ENCODE measurements at regions not wholly inside any gene's neighbourhood (a gene's known extent, or its start where the extent isn't known, plus 50 kb on each side); places are given as distances from the start of the nearest gene placed in this dataset.
A peak's percentile ranks its signal among the peaks of the same experiment; 100 is the strongest.
"Not testable (repeated sequence)": the region's sequence is repeated elsewhere in the genome, so short reads cannot be mapped to it uniquely, and the experiment has no call there.

DNA sequence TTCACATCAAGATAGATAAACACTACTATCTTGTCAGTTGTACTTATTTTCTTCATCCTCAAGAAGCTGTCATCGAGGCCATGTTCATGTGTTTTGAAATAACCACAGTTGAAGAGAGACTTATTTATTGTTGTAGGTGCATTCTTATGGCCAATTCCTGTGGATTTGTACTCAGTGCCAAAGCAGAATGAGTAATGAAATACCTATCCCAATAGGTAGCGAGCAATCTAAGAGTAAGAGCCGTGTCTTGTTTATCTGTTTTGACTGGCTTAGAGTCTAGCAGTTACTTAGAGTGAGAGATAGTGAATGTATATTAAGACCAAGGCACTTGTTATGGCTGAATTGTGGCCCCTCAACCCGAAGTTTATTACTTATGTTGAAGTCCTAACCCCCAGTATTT lies 631.0 kb upstream of the SPANXN1 start:
- DNase-seq (ENCODE audit: low read depth) = no peak
- no peak overlapping the region for H3K4me3 ChIP-seq (ENCODE audit: control insufficient read depth, low read depth, low read length)
- TF ChIP-seq, protein P1, sequence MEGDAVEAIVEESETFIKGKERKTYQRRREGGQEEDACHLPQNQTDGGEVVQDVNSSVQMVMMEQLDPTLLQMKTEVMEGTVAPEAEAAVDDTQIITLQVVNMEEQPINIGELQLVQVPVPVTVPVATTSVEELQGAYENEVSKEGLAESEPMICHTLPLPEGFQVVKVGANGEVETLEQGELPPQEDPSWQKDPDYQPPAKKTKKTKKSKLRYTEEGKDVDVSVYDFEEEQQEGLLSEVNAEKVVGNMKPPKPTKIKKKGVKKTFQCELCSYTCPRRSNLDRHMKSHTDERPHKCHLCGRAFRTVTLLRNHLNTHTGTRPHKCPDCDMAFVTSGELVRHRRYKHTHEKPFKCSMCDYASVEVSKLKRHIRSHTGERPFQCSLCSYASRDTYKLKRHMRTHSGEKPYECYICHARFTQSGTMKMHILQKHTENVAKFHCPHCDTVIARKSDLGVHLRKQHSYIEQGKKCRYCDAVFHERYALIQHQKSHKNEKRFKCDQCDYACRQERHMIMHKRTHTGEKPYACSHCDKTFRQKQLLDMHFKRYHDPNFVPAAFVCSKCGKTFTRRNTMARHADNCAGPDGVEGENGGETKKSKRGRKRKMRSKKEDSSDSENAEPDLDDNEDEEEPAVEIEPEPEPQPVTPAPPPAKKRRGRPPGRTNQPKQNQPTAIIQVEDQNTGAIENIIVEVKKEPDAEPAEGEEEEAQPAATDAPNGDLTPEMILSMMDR (IDR thresholded peaks at IDR 0.05; ENCODE audit: control insufficient read depth, insufficient read depth, low read depth, low read length, missing control alignments) = no peak

DNA sequence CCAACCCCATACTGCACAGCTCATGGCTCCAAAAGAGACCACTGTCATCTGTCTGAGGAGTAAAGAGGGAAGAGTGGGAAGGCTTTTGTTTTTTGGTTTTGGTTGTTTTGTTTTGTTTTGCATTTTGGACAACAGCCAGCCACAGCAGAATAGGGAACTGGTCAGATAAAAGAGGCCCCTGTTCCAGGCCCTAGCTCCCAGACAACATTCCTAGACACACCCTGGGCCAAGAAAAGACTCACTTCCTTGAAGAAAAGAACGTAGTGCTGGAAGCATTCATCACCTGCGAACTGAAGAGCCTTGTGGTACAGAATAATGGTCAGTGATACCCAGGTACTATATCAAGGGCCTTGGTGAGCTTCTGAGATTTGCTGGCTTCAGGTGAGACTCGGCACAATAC lies 619.4 kb upstream of the SPANXN1 start:
- TF ChIP-seq, protein P1 (IDR thresholded peaks at IDR 0.05; ENCODE audit: control insufficient read depth, insufficient read depth, low read depth, low read length, missing control alignments) = no peak
- no peak overlapping the region for H3K4me3 ChIP-seq (ENCODE audit: control insufficient read depth, low read depth, low read length)
- DNase-seq (ENCODE audit: low read depth) = no peak

DNA sequence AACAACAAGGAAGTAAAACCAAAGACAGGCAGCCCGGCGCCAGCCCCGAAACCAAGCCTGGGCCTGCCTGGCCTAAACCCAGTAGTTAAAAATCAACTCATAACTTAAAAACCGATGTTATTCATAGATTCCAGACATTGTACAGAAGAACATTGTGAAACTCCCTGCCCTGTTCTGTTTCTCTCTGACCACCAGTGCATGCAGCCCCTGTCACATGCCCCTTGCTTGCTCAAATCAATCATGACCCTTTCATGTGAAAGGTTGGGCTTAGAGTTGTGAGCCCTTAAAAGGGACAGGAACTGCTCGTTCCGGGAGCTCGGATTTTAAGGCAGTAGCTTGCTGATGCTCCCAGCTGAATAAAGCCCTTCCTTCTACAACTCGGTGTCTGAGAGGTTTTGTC lies 612.9 kb upstream of the SPANXN1 start:
- DNase-seq (ENCODE audit: low read depth); H3K4me3 ChIP-seq (ENCODE audit: control insufficient read depth, low read depth, low read length): not testable (repeated sequence)

DNA sequence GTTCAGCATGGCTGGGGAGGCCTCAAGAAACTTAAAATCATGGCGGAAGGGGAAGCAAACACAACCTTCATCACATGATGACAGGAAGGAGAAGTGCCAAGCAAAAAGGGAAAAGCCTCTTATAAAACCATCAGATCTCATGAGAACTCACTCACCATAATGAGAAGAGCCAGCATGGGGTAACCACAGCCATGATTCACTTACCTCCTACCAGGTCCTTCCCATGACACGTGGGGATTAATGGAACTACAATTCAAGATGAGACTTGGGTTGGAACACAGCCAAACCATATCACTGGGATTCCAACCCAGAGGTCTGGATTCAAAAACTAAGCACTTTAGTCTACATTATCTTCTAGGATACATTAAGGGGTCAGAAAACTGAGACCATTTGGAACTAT lies 609.6 kb upstream of the SPANXN1 start:
- H3K4me3 ChIP-seq (ENCODE audit: control insufficient read depth, low read depth, low read length) = no peak overlapping the region
- DNase-seq (ENCODE audit: low read depth) = no peak
- TF ChIP-seq, protein P1 (IDR thresholded peaks at IDR 0.05; ENCODE audit: control insufficient read depth, insufficient read depth, low read depth, low read length, missing control alignments) = no peak

DNA sequence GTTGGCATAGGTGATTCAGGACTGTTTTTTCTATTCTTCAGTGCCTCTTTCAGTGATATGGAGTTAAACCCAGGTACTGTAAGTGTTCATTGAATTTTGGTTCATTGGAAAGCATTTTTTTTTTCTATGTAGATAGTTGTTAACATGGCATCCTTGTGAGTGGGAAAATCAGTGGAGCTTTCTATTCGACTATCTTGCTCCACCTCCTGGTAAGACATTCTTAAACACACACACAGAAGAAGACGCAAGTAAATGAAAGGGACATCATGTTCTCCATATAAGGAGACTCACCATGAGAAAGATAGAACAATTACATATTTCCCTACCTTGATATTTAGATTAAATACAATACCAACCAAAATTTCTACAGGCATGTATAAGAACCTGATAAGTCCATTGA lies 598.5 kb upstream of the SPANXN1 start:
- no peak overlapping the region for H3K4me3 ChIP-seq (ENCODE audit: control insufficient read depth, low read depth, low read length)
- DNase-seq (ENCODE audit: low read depth) = no peak
- TF ChIP-seq, protein P1 (IDR thresholded peaks at IDR 0.05; ENCODE audit: control insufficient read depth, insufficient read depth, low read depth, low read length, missing control alignments) = no peak

DNA sequence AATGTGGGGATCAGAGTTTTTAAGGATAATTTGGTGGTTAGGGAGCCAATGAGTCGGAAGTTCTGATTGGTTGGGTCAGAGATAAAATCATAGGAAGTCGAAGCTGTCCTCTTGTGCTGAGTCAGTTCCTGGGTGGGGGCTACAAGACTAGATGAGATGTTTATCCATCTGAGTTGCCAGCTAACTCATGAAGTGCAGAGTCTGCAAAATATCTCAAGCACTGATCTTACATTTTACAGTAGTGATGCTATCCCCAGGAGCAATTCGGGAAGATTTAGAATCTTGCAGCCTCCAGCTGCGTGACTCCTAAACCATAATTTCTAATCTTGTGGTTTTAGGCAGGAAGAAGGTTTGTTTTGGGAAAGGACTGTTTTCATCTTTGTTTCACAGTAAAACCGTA lies 565.8 kb upstream of the SPANXN1 start:
- peak; percentile 64 for DNase-seq (ENCODE audit: low read depth)
- TF ChIP-seq, protein P1 (IDR thresholded peaks at IDR 0.05; ENCODE audit: control insufficient read depth, insufficient read depth, low read depth, low read length, missing control alignments) = no peak
- no peak overlapping the region for H3K4me3 ChIP-seq (ENCODE audit: control insufficient read depth, low read depth, low read length)

DNA sequence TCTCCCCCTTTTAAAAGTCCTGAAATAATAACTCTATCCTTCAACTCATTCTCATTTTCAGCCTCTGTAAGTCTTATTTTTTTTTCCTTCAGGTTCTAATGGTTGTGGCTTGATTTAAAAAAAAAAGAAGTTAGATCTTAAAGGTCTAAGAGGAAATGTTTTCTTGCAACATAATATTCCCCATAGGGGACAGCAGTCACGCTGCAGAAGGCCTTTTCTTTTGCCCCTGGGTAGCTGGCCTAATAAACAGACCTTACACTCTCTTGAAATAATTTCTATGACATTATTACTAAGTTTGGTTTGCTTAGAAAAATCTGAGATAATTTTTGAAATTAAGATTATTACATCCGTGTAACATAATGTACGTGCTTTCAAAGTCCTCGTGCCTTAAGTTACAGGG lies 564.1 kb upstream of the SPANXN1 start:
- no peak for DNase-seq (ENCODE audit: low read depth)
- TF ChIP-seq, protein P1 (IDR thresholded peaks at IDR 0.05; ENCODE audit: control insufficient read depth, insufficient read depth, low read depth, low read length, missing control alignments) = no peak
- no peak overlapping the region for H3K4me3 ChIP-seq (ENCODE audit: control insufficient read depth, low read depth, low read length)

All from AG09309 (cell line).